ENCODE measurements at regions not wholly inside any gene's neighbourhood (a gene's known extent, or its start where the extent isn't known, plus 50 kb on each side); places are given as distances from the start of the nearest gene placed in this dataset.

GRCh38 chr11:115672412-115672811 is 168.2 kb upstream of the CADM1 start:
- Histone ChIP-seq H3K27me3 (ENCODE audit: control insufficient read depth, insufficient read depth, low read length) (no peaks in the 10 kb centered on the region), H3K9me3 (ENCODE audit: control insufficient read depth, insufficient read depth, low read length) (no peaks in the 10 kb centered on the region), H3K4me3 (ENCODE audit: low read depth, low read length) (no peak overlapping the region), H3K27ac (ENCODE audit: low read depth, low read length) (no peak overlapping the region)
- no peak for TF ChIP-seq CTCF (IDR thresholded peaks at IDR 0.05; ENCODE audit: low read depth, low read length)
- ChIA-PET POLR2A (no interaction called here), CTCF (no interaction called here)
- no peak for DNase-seq (ENCODE audit: low read depth, low spot score)

DNA sequence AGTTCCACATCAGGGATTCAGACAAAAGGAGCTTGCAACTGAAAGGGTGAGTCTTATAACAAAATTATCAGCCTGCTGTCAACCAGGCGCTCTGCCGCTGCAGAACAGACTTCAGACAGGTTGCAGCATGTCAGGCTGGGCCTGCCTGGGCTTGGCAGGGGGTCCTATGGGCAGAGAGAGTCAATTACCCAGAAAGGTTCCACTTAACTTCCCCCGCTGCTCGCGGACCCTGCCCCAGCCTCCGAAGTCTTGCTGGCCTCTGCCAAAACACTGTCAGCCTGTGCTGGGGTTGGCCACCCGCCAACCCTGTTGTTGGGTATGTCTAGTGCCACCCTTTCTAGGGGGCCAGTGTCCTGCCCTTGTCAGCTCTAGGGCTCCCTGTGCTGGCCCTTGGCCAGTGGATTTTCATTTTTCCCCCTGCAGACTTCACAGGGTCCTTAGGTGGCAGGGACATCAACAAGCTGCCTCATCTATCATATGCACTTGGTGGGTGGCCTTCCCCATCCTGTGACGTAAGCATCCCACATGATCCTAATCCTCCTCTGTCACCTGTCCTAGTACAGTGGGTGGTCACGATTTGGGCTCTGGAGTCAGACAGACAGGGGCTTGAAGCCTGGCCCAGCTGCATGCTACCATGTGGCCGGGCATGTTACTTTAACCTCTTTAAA is 166.5 kb upstream of the CADM1 start:
- H3K27me3 ChIP-seq (ENCODE audit: control insufficient read depth, insufficient read depth, low read length): no peaks in the 10 kb centered on the region
- ChIA-PET CTCF (no interaction called here), POLR2A (interaction anchor here (0.6 kb wide), 1 partner anchor 12 kb away, joined by 7 read pairs; no protein-coding TSS in a partner anchor)
- H3K9me3 ChIP-seq (ENCODE audit: control insufficient read depth, insufficient read depth, low read length): no peaks in the 10 kb centered on the region
- DNase-seq (ENCODE audit: low read depth, low spot score): no peak
- no peak overlapping the region for H3K4me3 ChIP-seq (ENCODE audit: low read depth, low read length)
- no peak for TF ChIP-seq CTCF (IDR thresholded peaks at IDR 0.05; ENCODE audit: low read depth, low read length)
- H3K27ac ChIP-seq (ENCODE audit: low read depth, low read length): no peak overlapping the region

DNA sequence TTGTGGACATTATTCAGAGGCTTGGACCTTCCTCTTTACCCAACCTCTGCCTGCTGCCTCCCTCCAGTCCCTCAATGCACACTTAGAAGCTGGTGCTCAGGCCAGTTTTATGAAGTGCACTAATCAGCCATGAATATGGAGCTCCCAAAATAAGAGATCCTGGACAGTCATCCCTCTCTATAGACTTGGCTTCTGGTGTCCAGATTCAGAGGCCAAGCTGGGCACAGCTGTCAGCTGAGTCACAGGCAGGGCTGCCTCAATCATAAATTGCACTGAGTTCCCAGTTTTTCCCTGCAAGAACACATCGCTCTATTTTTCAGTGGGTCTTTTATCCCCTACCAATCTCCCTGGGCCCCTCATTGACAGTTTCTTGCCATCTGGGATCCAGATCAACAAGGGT is 161.7 kb upstream of the CADM1 start:
- no peak for DNase-seq (ENCODE audit: low read depth, low spot score)
- TF ChIP-seq CTCF (IDR thresholded peaks at IDR 0.05; ENCODE audit: low read depth, low read length): no peak
- ChIA-PET CTCF (no interaction called here), POLR2A (no interaction called here)
- H3K27me3 ChIP-seq (ENCODE audit: control insufficient read depth, insufficient read depth, low read length): no peaks in the 10 kb centered on the region
- H3K27ac ChIP-seq (ENCODE audit: low read depth, low read length): no peak overlapping the region
- no peak overlapping the region for H3K4me3 ChIP-seq (ENCODE audit: low read depth, low read length)
- no peaks in the 10 kb centered on the region for H3K9me3 ChIP-seq (ENCODE audit: control insufficient read depth, insufficient read depth, low read length)

DNA sequence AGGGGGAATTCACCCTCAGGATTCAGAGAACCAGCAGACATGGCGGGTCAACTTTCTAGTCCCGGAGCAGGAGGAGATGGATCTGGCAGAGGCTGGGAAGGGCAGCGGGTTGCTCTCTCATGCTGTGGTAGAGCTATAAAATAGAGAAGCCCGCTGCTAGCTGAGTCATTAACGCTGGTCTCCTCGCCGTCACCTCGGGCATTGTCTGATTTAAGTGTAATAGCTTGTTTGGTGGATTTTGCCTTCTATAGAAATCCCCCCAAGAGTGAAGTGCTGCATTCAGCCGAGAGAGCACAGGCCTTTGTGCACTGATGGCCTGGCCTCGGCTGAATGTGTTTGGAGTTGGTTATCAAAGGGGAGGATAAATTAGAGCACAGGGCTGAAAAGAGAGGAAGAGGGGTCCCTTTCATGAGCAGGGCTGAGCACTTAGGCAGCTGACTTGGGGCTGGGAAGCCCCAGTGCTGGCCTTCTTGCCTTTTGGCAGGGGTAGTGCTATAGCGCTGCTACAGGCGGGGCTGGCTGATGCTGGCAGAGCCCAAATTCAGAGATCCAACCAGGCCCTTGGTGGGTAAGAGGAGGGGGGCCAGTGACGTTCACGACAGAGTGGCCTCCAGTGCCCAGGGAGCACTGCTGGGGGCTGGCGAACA is 161.1 kb upstream of the CADM1 start:
- H3K4me3 ChIP-seq (ENCODE audit: low read depth, low read length): no peak overlapping the region
- no peak for DNase-seq (ENCODE audit: low read depth, low spot score)
- H3K9me3 ChIP-seq (ENCODE audit: control insufficient read depth, insufficient read depth, low read length): no peaks in the 10 kb centered on the region
- H3K27ac ChIP-seq (ENCODE audit: low read depth, low read length): no peak overlapping the region
- CTCF ChIA-PET: no interaction called here
- no peaks in the 10 kb centered on the region for H3K27me3 ChIP-seq (ENCODE audit: control insufficient read depth, insufficient read depth, low read length)
- TF ChIP-seq CTCF (IDR thresholded peaks at IDR 0.05; ENCODE audit: low read depth, low read length): no peak
- POLR2A ChIA-PET: no interaction called here

- ChIA-PET POLR2A (no interaction called here), CTCF (no interaction called here)
- no peak overlapping the region for H3K4me3 ChIP-seq (ENCODE audit: low read depth, low read length)
- H3K27ac ChIP-seq (ENCODE audit: low read depth, low read length): no peak overlapping the region
- no peak for DNase-seq (ENCODE audit: low read depth, low spot score)
- TF ChIP-seq CTCF (IDR thresholded peaks at IDR 0.05; ENCODE audit: low read depth, low read length): no peak
- H3K27me3 ChIP-seq (ENCODE audit: control insufficient read depth, insufficient read depth, low read length): no peaks in the 10 kb centered on the region
- no peaks in the 10 kb centered on the region for H3K9me3 ChIP-seq (ENCODE audit: control insufficient read depth, insufficient read depth, low read length)
These were observed 160.1 kb upstream of the CADM1 start for GRCh38 chr11:115664313-115664712.
